ENCODE measurements at regions not wholly inside any gene's neighbourhood (a gene's known extent, or its start where the extent isn't known, plus 50 kb on each side); places are given as distances from the start of the nearest gene placed in this dataset.

GRCh38 chr1:81654147-81654546 is 146.6 kb upstream of the ADGRL2 start:
- intact Hi-C loops (cut with DNase I) = no loop called here
- Histone ChIP-seq H3K27me3 (no peaks in the 10 kb centered on the region), H3K9me3 (no peaks in the 10 kb centered on the region), H3K4me3 (no peak overlapping the region), H3K4me1 (no peaks in the 10 kb centered on the region), H3K27ac (no peak overlapping the region), H3K36me3 (no peaks in the 10 kb centered on the region)
- TF ChIP-seq EP300 (IDR thresholded peaks at IDR 0.05) = no peak
- TF ChIP-seq POLR2AphosphoS5 (IDR thresholded peaks at IDR 0.05) = no peak
- no peak for TF ChIP-seq CTCF (IDR thresholded peaks at IDR 0.05)
- no peak for TF ChIP-seq POLR2A (IDR thresholded peaks at IDR 0.05)
- 55 to 75% methylated on average over 8 of the region's 8 CpGs for WGBS, 2 donors
- DNase-seq = no peak

- TF ChIP-seq CTCF (IDR thresholded peaks at IDR 0.05) = no peak
- TF ChIP-seq POLR2AphosphoS5 (IDR thresholded peaks at IDR 0.05) = no peak
- TF ChIP-seq POLR2A (IDR thresholded peaks at IDR 0.05) = no peak
- TF ChIP-seq EP300 (IDR thresholded peaks at IDR 0.05) = no peak
- H3K27ac ChIP-seq = no peak overlapping the region
- intact Hi-C loops (cut with DNase I) = no loop called here
- no peaks in the 10 kb centered on the region for H3K36me3 ChIP-seq
- H3K4me3 ChIP-seq = no peak overlapping the region
- no peaks in the 10 kb centered on the region for H3K4me1 ChIP-seq
- H3K27me3 ChIP-seq = no peaks in the 10 kb centered on the region
- DNase-seq = no peak
- H3K9me3 ChIP-seq = no peaks in the 10 kb centered on the region
Observed at GRCh38 chr1:81650776-81651175, 150.0 kb upstream of the ADGRL2 start.

GRCh38 chr1:81635816-81636215 is 164.9 kb upstream of the ADGRL2 start:
- H3K4me1 ChIP-seq = no peaks in the 10 kb centered on the region
- DNase-seq = no peak
- intact Hi-C loops (cut with DNase I) = no loop called here
- no peaks in the 10 kb centered on the region for H3K9me3 ChIP-seq
- TF ChIP-seq EP300 (IDR thresholded peaks at IDR 0.05) (no peak), CTCF (IDR thresholded peaks at IDR 0.05) (no peak), POLR2A (IDR thresholded peaks at IDR 0.05) (no peak), POLR2AphosphoS5 (IDR thresholded peaks at IDR 0.05) (no peak)
- WGBS, 2 donors = 92 to 95% methylated on average over 2 of the region's 2 CpGs
- no peaks in the 10 kb centered on the region for H3K36me3 ChIP-seq
- no peaks in the 10 kb centered on the region for H3K27me3 ChIP-seq
- no peak overlapping the region for H3K27ac ChIP-seq
- no peak overlapping the region for H3K4me3 ChIP-seq

GRCh38 chr1:81634294-81634693 is 166.4 kb upstream of the ADGRL2 start:
- Histone ChIP-seq H3K4me1 (no peaks in the 10 kb centered on the region), H3K36me3 (no peaks in the 10 kb centered on the region), H3K4me3 (no peak overlapping the region), H3K9me3 (no peaks in the 10 kb centered on the region), H3K27me3 (no peaks in the 10 kb centered on the region), H3K27ac (no peak overlapping the region)
- intact Hi-C loops (cut with DNase I) = no loop called here
- 93 to 95% methylated on average over 6 of the region's 6 CpGs for WGBS, 2 donors
- TF ChIP-seq POLR2A (IDR thresholded peaks at IDR 0.05) = no peak
- no peak for TF ChIP-seq CTCF (IDR thresholded peaks at IDR 0.05)
- no peak for TF ChIP-seq EP300 (IDR thresholded peaks at IDR 0.05)
- TF ChIP-seq POLR2AphosphoS5 (IDR thresholded peaks at IDR 0.05) = no peak
- DNase-seq = no peak

- no peaks in the 10 kb centered on the region for H3K27me3 ChIP-seq
- H3K36me3 ChIP-seq = no peaks in the 10 kb centered on the region
- no peaks in the 10 kb centered on the region for H3K9me3 ChIP-seq
- no peak for DNase-seq
- 15 to 51% methylated on average over 3 of the region's 3 CpGs for WGBS, 2 donors
- H3K4me1 ChIP-seq = no peaks in the 10 kb centered on the region
- intact Hi-C loops (cut with DNase I) = no loop called here
- no peak for TF ChIP-seq POLR2AphosphoS5 (IDR thresholded peaks at IDR 0.05)
- TF ChIP-seq POLR2A (IDR thresholded peaks at IDR 0.05) = no peak
- no peak for TF ChIP-seq CTCF (IDR thresholded peaks at IDR 0.05)
- no peak for TF ChIP-seq EP300 (IDR thresholded peaks at IDR 0.05)
- no peak overlapping the region for H3K4me3 ChIP-seq
- no peak overlapping the region for H3K27ac ChIP-seq
Observed at GRCh38 chr1:81619156-81619555, 181.6 kb upstream of the ADGRL2 start.

All from sigmoid colon (tissue), 6 donors.